AG09319 (cell line): ENCODE measurements at regions not wholly inside any gene's neighbourhood (a gene's known extent, or its start where the extent isn't known, plus 50 kb on each side); places are given as distances from the start of the nearest gene placed in this dataset.

Source experiments
- DNase-seq: peaks from one replicate; pipeline ENCODE4 v3.0.0-alpha.2; 2010; ENCODE audit warnings: low read depth; ENCODE audit errors: extremely low read depth
- TF ChIP-seq, protein P1 (sequence below): IDR thresholded peaks from 2 replicates; pipeline ENCODE4 v1.5.1; 2011; ENCODE audit warnings: low read depth, mild to moderate bottlenecking, inconsistent platforms, low read length, moderate library complexity

DNA sequence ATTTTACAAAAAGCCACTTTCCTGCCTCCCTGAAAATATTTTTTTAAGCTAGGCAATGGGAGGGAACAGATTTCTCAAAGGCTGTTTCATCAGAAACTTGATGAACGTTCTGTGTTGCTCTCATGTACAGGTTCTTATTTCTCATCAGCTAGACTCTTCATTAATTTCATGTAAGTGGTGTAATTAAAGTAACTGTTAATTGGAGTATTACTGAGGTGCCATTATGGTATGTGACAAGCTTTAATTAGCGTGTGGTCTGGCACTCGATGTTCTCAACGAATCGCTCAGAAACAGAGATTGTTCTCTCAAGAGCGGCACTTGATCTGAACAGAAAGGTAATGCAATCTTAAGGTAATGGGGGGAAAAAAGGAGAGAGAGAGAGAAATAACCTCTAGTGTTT lies 81.9 kb upstream of the MYCN start:
- DNase-seq = no peak

DNA sequence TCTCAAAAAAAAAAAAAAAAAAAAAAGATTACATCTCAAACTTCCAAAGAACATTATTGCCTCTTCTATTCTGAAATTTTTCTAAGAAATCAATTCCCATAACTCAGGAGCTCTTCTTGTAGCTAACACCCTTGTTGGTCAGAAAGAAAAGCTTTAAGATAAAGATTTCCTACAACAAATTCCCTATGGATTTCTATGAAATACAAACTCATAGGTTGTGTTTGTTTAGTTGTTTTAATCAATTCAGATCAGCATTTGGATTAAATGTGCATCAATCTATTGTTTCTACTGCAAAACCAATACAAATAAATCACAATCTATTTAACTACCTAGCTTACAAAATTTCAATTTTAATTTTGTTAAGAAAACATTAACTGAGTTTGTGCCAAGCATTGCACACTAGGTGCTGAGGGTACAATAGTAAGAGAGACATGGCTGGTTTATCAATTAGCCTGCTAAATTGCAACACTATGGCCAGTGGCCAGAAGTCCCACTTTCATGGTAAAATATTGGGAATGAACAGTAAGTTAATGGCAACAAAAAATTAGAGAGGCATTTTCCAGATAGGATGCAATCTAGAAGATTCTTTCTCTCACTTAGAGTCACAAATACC lies 80.2 kb upstream of the MYCN start:
- no peak for DNase-seq
- TF ChIP-seq, protein P1, sequence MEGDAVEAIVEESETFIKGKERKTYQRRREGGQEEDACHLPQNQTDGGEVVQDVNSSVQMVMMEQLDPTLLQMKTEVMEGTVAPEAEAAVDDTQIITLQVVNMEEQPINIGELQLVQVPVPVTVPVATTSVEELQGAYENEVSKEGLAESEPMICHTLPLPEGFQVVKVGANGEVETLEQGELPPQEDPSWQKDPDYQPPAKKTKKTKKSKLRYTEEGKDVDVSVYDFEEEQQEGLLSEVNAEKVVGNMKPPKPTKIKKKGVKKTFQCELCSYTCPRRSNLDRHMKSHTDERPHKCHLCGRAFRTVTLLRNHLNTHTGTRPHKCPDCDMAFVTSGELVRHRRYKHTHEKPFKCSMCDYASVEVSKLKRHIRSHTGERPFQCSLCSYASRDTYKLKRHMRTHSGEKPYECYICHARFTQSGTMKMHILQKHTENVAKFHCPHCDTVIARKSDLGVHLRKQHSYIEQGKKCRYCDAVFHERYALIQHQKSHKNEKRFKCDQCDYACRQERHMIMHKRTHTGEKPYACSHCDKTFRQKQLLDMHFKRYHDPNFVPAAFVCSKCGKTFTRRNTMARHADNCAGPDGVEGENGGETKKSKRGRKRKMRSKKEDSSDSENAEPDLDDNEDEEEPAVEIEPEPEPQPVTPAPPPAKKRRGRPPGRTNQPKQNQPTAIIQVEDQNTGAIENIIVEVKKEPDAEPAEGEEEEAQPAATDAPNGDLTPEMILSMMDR = no peak

More for the DNA sequence above, 81.9 kb upstream of the MYCN start:
- TF ChIP-seq, protein P1 = no peak

DNA sequence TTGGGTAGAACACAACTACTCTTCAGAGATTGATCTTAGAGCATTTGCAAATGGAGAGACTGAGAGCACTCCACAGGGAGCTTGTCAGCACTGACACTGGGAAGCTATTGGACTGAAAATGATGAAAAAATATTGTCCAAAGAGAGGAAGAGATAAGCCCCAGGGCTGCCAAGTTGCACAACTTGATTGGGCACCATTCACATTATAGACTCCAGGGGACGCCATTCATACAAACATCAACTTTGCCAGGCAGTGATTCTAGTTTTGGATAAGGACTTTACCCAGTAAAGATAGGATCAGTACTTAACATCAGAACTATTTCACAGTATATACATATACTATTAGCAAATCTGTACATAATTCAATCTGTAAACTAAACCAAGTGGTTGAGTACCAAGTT lies 79.6 kb upstream of the MYCN start:
- DNase-seq = no peak
- TF ChIP-seq, protein P1 = no peak

DNA sequence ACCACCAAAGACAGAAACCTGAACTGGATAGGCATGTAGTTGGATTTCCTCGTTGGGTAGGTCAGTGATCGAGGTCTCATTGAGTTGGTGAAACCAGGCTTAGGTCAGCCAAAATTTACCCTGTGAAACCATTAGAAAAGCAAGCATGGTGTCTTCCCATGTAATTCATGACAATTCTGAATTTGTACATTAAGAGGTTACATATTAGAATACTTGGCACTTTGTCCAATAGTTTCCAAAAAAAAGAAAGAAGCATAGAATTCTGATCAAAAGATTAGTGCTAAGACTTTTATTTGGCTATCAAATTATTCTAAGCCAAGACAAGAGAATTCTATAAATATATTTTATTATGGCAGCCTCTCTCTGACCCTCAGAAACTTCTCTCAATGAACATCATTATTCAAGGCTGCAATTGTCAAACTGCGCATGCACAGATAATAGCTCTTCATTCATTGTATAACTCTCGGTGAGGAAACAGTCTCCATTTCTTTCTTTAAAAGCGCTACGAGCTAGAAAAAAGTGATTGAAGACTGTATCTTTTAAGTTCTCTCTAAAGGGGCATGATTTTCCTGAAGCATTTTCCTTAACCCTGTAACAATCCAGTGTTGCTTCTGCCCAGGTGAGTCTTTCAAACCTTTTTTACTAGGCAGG lies 79.1 kb upstream of the MYCN start:
- TF ChIP-seq, protein P1 = no peak
- DNase-seq = no peak

DNA sequence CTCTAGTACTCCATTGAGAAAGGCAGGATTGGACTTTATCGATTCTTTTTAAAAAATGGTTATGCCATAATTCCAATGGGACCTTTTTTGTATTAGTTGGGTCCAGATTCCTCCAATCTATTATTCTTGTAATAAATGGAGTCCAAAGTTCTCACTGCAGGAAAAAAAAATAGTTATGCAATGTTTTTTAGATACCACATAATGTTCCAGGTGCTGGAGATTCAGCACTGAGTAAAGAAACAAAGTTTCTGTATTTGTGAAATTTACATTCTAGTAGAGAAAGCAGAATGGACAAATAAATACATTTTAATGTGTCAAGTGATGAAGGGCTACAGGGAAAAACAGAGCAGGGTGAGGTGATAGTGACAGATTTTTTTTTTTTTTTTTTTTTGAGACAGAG lies 78.5 kb upstream of the MYCN start:
- DNase-seq = no peak
- TF ChIP-seq, protein P1 = no peak

DNA sequence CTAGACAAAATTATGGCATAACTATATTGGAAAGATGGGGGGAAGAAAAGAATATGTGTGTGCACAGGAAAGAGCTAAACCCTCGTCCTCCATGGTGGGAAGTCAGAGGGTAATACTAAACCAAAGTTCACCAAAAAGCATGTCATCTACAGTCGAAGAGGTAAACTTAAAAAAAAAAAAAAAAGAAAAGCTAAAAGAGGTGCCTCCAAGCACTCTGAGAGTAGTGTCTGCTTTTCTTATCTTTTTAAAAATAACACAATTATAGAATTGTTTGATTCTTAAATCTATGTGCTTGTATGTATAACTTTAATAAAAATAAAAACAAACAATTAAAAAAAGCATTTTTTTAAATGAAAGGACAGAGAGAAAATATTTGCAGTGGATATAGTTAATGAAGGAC lies 77.3 kb upstream of the MYCN start:
- TF ChIP-seq, protein P1 = no peak
- no peak for DNase-seq

DNA sequence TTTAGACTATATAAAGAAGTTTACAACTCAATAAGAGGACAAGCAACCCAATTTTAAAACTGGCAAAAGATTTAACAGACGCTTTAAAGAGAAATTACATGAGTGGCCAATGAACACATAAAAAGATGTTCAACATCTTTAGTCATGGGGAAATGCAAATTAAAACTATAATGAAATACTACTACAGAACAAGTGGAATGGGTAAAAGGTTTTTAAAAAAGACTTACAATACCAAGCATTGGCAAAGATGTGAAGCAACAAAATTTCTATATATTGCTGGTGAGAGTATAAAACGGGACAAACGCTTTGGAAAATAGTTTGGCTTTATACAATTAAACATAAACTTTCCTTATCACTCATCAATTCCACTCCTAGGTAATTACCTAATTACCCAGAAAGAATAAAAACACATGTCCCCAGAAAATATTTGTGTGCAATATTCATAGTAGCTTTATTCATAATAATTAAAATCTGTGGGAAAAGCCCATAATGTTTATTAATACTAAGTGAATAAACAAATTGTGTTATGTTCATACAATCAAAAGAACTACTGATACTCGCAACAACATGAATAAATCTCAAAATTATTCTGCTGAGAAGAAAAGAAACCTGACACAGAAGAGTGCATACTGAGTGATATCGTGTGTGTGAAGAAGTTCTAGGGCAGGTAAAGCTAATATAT lies 76.7 kb upstream of the MYCN start:
- no peak for DNase-seq
- TF ChIP-seq, protein P1 = no peak
